Testis (tissue), 2 donors: ENCODE measurements at regions not wholly inside any gene's neighbourhood (a gene's known extent, or its start where the extent isn't known, plus 50 kb on each side); places are given as distances from the start of the nearest gene placed in this dataset.

Source experiments
- POLR2A ChIP-seq: fragments of 450-650 bp; IDR thresholded peaks from one replicate; pipeline ENCODE4 v1.6.1; 2017; ENCODE audit warnings: antibody characterized with exemption, mild to moderate bottlenecking, moderate library complexity
- TF ChIP-seq, protein P1 (sequence below), 3 experiments: fragments of 450-650 bp in 2 of 3; fragments of 200-600 bp in 1 of 3; sonication (generic) in 1 of 3; IDR thresholded peaks; one replicate each; pipeline ENCODE4 v1.5.1; 2016 to 2019; ENCODE audit warnings: antibody characterized with exemption in 3 of 3, mild to moderate bottlenecking in 2 of 3, moderate library complexity in 1 of 3

DNA sequence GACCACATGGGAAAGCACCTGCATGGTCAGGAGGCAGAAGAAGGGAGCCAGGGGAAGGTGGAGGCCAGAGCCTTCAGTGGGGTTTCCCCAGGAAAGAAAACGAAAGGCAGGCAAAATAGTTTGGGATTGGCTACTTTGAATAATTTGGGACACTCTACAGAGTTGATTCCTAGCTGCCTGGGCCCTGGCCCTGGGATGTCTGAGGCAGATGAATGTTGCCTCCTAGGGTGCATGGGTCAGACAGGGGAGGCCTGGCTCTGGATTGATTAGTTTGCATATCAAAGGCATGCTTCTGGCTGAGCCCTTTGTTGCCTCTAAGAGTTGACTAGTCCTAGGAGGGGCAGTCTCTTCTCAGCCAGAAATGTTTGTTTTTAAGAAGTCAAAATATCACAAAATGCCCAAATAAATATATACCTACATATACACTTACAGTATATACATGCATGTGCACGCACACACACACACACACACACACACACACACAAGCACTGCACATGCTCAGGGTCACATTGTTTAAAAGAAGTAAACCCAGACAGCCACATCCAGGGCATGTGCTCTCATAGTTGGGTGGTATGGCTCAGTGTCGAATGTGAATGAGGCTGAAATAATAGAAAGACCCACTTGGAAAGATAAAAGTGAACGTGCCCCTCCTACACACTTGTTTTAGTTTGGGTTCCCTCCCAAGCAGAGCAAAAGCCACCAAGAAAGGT, 184.2 kb downstream of the GPAM start:
- TF ChIP-seq, protein P1, sequence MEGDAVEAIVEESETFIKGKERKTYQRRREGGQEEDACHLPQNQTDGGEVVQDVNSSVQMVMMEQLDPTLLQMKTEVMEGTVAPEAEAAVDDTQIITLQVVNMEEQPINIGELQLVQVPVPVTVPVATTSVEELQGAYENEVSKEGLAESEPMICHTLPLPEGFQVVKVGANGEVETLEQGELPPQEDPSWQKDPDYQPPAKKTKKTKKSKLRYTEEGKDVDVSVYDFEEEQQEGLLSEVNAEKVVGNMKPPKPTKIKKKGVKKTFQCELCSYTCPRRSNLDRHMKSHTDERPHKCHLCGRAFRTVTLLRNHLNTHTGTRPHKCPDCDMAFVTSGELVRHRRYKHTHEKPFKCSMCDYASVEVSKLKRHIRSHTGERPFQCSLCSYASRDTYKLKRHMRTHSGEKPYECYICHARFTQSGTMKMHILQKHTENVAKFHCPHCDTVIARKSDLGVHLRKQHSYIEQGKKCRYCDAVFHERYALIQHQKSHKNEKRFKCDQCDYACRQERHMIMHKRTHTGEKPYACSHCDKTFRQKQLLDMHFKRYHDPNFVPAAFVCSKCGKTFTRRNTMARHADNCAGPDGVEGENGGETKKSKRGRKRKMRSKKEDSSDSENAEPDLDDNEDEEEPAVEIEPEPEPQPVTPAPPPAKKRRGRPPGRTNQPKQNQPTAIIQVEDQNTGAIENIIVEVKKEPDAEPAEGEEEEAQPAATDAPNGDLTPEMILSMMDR (IDR thresholded peaks at IDR 0.05), result no peak
- TF ChIP-seq POLR2A, result no peak
